ENCODE measurements at regions not wholly inside any gene's neighbourhood (a gene's known extent, or its start where the extent isn't known, plus 50 kb on each side); places are given as distances from the start of the nearest gene placed in this dataset.

GRCh38 chr7:33673029-33673700, 232.2 kb upstream of the BMPER start:
- DNase-seq: no peak
- TF ChIP-seq CTCF (IDR thresholded peaks at IDR 0.05): no peak
- no peak for TF ChIP-seq POLR2A (IDR thresholded peaks at IDR 0.05)
- no peaks in the 10 kb centered on the region for H3K9me3 ChIP-seq
- no peak overlapping the region for H3K4me3 ChIP-seq
- no peak overlapping the region for H3K27ac ChIP-seq
- no peaks in the 10 kb centered on the region for H3K27me3 ChIP-seq
- intact Hi-C loops (cut with DNase I; ENCODE audit: low total_unique reads): no loop called here
- no peaks in the 10 kb centered on the region for H3K4me1 ChIP-seq
- H3K36me3 ChIP-seq: no peaks in the 10 kb centered on the region

GRCh38 chr7:33674804-33675411, 230.4 kb upstream of the BMPER start:
- intact Hi-C loops (cut with DNase I; ENCODE audit: low total_unique reads): no loop called here
- no peaks in the 10 kb centered on the region for H3K4me1 ChIP-seq
- no peaks in the 10 kb centered on the region for H3K27me3 ChIP-seq
- DNase-seq: no peak
- H3K4me3 ChIP-seq: no peak overlapping the region
- H3K27ac ChIP-seq: no peak overlapping the region
- no peaks in the 10 kb centered on the region for H3K9me3 ChIP-seq
- TF ChIP-seq CTCF (IDR thresholded peaks at IDR 0.05) (no peak), POLR2A (IDR thresholded peaks at IDR 0.05) (no peak)
- no peaks in the 10 kb centered on the region for H3K36me3 ChIP-seq

- H3K9me3 ChIP-seq: no peaks in the 10 kb centered on the region
- TF ChIP-seq POLR2A (IDR thresholded peaks at IDR 0.05) (no peak), CTCF (IDR thresholded peaks at IDR 0.05) (no peak)
- no peaks in the 10 kb centered on the region for H3K4me1 ChIP-seq
- H3K4me3 ChIP-seq: no peak overlapping the region
- intact Hi-C loops (cut with DNase I; ENCODE audit: low total_unique reads): no loop called here
- no peak overlapping the region for H3K27ac ChIP-seq
- no peak for DNase-seq
- no peaks in the 10 kb centered on the region for H3K27me3 ChIP-seq
- no peaks in the 10 kb centered on the region for H3K36me3 ChIP-seq
These were observed 227.8 kb upstream of the BMPER start for GRCh38 chr7:33677556-33677955.

- H3K4me1 ChIP-seq: no peaks in the 10 kb centered on the region
These were observed 226.6 kb upstream of the BMPER start for GRCh38 chr7:33678569-33679335.

More at GRCh38 chr7:33678569-33679335, 226.6 kb upstream of the BMPER start:
- TF ChIP-seq POLR2A (IDR thresholded peaks at IDR 0.05): no peak
- no peak for TF ChIP-seq CTCF (IDR thresholded peaks at IDR 0.05)
- Histone ChIP-seq H3K27ac (no peak overlapping the region), H3K9me3 (no peaks in the 10 kb centered on the region), H3K27me3 (no peaks in the 10 kb centered on the region), H3K4me3 (no peak overlapping the region), H3K36me3 (no peaks in the 10 kb centered on the region)
- intact Hi-C loops (cut with DNase I; ENCODE audit: low total_unique reads): no loop called here
- no peak for DNase-seq
